D341Med (cell line): ENCODE measurements at regions not wholly inside any gene's neighbourhood (a gene's known extent, or its start where the extent isn't known, plus 50 kb on each side); places are given as distances from the start of the nearest gene placed in this dataset.
"Not testable (repeated sequence)": the region's sequence is repeated elsewhere in the genome, so short reads cannot be mapped to it uniquely, and the experiment has no call there.

Experiments
- DNase-seq: peaks from one replicate; pipeline ENCODE4 v3.0.0; 2012; ENCODE audit warnings: low spot score

- no peak for DNase-seq
Observed at GRCh38 chr2:238599549-238600505, 173.1 kb downstream of the ASB1 start.

GRCh38 chr2:238600506-238601432 is 174.0 kb downstream of the ASB1 start:
- DNase-seq: no peak

- DNase-seq: no peak
Observed at GRCh38 chr2:238601433-238602222, 174.9 kb downstream of the ASB1 start.

GRCh38 chr2:238602223-238602960 is 175.7 kb downstream of the ASB1 start:
- no peak for DNase-seq

GRCh38 chr2:238603596-238603995 is 176.9 kb downstream of the ASB1 start:
- no peak for DNase-seq

- DNase-seq: no peak
Observed at GRCh38 chr2:238606311-238606710, 179.6 kb downstream of the ASB1 start.

GRCh38 chr2:238613610-238614009 is 186.9 kb downstream of the ASB1 start:
- no peak for DNase-seq

- no peak for DNase-seq
Observed at GRCh38 chr2:238614376-238614775, 187.6 kb downstream of the ASB1 start.

- DNase-seq: no peak
Observed at GRCh38 chr2:238615187-238615586, 188.5 kb downstream of the ASB1 start.

GRCh38 chr2:238616681-238617080 is 190.0 kb downstream of the ASB1 start:
- DNase-seq: no peak

- not testable (repeated sequence) for DNase-seq
Observed at GRCh38 chr2:238618494-238619283, 192.0 kb downstream of the ASB1 start.

GRCh38 chr2:238627899-238628298 is 201.2 kb downstream of the ASB1 start:
- DNase-seq: no peak

- no peak for DNase-seq
Observed at GRCh38 chr2:238629064-238629463, 202.3 kb downstream of the ASB1 start.

- no peak for DNase-seq
Observed at GRCh38 chr2:238631491-238632180, 204.9 kb downstream of the ASB1 start.

GRCh38 chr2:238632181-238633060 is 205.7 kb downstream of the ASB1 start:
- DNase-seq: no peak

- no peak for DNase-seq
Observed at GRCh38 chr2:238633426-238634328, 206.9 kb downstream of the ASB1 start.

- no peak for DNase-seq
Observed at GRCh38 chr2:238634701-238635357, 208.1 kb downstream of the ASB1 start.
